Hematopoietic multipotent progenitor cell treated with erythropoietin and hydrocortisone succinate and interleukin-3 and kit ligand, for 15 days (in vitro differentiated cells): ENCODE measurements at regions not wholly inside any gene's neighbourhood (a gene's known extent, or its start where the extent isn't known, plus 50 kb on each side); places are given as distances from the start of the nearest gene placed in this dataset.
A peak's percentile ranks its signal among the peaks of the same experiment; 100 is the strongest.
"Not testable (repeated sequence)": the region's sequence is repeated elsewhere in the genome, so short reads cannot be mapped to it uniquely, and the experiment has no call there.

Experiments used
- DNase-seq: peaks from one replicate; pipeline ENCODE4 v3.0.0-alpha.2; 2015; ENCODE audit warnings: low spot score

DNA sequence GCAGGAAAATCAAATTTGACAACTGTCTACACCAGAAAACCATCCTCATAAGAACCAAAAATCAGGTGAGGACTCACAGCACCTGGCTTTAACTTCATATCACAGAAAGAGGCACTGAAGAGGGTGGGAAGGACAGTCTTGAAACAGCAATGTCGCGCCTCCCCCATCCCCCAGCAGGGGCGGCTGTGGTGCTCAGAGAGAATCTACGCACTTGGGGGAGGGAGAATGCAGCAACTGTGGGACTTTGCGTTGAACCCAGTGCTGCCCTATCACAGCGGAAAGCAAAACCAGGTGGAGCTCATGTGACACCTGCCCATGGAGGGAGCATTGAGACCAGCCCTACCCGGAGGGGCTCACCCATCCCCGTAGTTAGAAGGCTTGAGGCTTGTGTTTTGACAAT, 191.8 kb downstream of the MSX2 start:
- DNase-seq = no peak

DNA sequence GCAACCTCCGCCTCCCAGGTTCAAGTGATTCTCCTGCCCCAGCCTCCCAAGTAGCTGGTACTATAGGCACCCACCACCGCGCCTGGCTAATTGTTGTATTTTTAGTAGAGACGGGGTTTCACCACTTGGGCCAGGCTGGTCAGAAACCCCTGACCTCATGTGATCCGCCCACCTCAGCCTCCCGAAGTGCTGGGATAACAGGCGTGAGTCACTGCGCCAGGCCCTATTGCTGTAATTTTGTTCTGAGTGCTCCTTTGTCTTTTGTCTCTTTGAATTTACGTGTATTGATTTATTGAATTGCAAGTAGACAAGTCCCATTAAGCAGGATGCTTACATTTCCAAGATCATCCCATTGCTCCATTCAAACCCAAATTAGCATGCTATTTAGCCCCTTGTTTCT, 186.7 kb downstream of the MSX2 start:
- DNase-seq = no peak

DNA sequence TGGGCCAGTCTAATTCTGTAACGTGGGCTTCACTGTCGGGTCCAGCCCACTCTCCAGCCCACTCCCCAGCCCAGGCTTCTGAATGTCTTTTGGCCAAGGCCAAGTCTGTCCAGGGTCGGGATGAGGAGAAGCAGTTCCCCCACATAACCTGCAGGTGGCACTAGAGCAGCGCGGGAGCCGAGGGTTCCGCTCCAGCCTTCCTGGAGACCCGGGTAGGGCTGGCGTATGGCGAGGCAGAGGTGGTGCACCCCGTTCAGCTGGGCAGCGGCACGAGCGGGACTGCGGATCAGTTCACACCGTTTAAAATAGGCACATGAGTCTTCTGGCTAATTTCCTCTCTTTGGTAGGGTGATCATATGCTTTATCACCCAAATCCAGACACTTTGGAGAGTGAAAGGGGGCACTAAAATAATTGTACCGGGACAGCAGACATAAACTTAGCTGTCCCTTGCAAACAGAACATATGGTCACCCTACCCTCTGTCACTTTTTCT, 185.9 kb downstream of the MSX2 start:
- peak; percentile 31 for DNase-seq

DNA sequence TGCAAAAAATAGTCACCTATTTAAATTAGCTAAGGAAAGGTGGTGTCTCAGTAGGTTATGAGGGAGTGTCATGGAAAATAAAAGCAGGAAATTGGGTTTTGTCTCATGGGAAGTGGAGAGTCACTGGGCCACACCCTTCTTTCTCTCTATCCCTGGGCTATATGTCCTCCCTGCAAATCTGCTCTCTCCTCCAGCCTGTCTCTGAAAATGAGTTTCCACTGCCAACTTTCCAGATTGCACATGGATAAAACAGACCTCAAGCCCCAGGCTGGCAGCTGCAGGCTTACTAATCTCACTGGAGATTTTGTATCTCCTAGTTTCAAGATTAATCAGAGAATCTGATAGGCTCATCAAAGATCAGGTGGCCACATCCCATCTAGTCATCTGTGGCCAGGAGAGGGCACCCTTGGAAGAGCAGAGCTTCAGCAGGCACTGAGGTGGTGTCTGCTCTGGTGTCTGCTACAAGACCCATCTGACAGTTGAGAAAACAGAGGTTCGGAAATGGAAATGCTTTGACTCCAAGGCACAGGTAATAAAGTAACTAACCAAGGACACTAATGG, 178.9 kb downstream of the MSX2 start:
- DNase-seq = no peak

DNA sequence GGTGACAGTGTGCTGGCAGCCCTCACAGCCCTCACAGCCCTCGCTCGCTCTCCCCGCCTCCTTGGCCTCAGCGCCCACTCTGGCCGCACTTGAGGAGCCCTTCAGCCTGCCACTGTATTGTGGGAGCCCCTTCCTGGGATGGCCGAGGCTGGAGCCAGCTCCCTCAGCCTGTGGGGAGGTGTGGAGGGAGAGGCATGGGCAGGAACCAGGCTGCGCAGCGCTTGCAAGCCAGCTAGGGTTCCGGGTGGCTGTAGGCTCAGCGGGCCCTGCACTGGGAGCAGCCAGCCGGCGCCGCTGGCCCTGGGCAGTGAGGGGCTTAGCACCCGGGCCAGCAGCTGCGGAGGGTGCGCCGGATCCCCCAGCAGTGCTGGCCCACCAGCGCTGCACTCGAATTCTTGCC, 177.0 kb downstream of the MSX2 start:
- DNase-seq = no peak

DNA sequence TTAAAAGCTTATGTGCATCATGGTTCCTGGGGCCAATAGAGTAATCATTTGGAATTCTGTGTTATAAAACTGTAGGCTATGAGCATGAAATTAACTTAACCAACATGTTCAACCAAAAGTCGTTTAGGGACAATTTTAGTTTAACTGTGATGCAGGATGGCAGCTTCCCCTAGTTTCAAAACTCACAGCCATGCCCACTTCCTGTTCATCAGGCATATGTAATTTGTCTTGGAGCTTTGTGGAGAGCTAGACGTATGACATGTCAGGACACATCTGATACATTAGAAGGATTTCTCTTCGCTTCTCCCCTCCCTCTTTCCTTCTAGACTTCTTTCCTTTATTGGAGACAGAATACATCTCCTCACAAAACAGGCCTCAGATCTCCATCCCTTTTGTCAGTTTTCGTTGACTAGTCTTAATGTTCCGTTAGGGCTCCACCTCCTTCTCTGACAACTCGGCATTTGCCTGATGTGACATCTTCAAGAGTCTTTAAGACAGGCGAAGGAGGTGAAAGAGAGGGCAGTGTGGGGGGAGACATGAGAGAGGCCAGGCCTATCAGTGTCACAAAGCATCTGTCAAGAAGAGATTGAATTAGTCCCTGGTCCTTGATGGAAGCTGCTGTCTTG, 176.0 kb downstream of the MSX2 start:
- no peak for DNase-seq

DNA sequence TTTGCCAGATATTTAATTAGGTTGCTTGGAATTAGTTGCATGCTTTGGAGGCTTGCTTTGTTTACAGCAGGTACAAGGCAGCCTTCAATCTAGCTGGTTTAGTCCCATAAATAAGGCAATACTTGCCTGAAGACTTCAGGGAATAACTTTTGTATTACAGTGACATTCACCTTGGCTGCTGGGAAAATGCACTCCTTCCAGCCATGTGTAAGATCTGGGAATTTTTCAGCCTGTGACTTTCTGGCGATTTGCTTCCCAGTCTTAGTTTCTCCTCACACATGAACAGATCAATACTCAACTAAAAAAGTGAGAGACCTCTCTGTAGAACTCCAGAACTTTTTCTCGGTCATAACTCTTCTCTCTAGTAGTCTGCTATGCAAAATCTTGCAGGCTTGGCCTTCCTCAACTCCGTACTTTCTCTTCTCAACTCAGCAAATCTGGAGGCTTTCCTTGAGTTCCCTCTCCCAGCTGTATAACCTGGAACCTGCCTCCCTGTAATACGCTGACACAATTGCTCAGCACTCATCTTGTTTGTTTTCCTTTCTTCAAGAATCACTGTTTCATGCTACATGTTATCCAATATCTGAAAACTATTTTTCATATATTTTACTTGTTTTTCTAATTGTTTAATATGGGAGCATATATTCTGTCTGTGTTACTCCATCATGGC, 173.0 kb downstream of the MSX2 start:
- DNase-seq = no peak

DNA sequence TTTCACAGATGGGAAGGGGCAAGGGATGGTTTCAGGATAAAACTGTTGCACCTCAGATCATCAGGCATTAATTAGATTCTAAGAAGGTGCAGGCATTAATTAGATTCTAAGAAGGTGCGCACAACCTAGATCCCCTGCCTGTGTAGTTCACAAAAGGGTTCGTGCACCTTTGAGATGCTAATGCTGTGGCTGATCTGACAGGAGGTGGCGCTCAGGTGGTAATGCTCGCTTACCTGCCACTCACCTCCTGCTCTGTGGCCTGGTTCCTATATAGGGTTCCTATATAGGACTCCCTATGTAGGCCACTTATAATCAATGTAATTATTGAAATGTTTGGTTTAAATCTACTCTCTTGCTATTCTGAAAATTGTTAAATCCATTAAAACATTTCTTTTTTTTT, 171.0 kb downstream of the MSX2 start:
- DNase-seq = no peak

DNA sequence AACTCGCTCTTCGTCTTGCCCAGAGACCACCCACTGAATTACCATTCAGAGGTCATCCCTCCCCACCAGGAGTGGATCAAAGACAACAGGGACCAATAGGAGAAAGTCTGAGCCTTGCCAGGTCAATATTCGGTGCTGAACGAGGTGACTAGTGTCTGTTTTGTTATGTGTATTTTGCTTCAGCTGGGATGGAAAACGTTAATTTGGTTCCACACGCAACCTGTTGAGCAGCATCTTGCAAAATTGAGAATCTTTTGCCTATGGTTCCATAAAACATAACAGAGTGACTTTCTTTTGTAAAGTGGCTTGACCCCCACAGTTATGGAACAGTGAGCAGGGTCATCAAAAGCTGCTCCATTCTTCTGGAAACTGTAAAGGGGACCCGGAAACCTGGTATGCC, 168.4 kb downstream of the MSX2 start:
- no peak for DNase-seq

DNA sequence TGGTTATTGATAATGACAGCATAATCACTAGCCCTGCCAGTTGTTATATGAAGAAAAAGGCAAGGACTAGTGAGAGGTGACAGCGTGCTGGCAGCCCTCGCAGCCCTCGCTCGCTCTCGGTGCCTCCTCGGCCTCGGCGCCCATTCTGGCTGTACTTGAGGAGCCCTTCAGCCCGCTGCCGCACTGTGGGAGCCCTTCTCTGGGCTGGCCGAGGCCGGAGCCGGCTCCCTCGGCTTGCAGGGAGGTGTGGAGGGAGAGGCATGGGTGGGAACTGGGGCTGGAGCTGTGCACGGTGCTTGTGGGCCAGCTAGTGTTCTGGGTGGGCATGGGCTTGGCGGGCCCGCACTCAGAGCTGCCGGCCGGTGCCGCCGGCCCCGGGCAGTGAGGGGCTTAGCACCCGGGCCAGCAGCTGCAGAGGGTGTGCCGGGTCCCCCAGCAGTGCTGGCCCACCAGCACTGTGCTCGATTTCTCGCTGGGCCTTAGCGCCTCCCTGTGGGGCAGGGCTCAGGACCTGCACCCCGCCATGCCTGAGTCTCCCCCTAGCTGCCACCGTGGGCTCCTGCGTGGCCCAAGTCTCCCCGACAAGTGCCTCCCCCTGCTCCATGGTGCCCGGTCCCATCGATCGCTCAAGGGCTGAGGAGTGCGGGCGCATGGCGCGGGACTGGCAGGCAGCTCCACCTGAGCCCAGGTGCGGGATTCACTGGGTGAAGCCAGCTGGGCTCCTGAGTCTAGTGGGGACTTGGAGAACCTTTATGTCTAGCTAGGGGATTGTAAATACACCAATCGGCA, 156.2 kb downstream of the MSX2 start:
- not testable (repeated sequence) for DNase-seq

DNA sequence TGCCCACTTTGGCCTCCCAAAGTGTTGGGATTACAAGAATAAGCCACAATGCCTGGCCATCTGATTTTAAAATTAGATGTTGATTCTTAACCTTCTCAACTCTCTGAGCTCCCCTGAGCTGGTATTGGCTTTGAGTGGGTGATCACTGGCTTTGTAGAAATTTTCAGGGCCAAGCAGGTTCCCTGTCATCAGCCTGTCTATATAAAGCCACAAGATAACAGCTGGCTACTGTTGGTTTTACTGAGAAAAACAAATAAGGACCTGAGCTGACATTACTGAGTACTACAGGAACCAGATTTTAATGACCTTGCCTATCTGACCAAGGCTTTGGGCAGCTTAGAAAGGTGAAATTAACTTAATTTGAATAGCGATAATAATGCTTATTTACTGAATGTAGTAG, 153.6 kb downstream of the MSX2 start:
- DNase-seq = no peak

DNA sequence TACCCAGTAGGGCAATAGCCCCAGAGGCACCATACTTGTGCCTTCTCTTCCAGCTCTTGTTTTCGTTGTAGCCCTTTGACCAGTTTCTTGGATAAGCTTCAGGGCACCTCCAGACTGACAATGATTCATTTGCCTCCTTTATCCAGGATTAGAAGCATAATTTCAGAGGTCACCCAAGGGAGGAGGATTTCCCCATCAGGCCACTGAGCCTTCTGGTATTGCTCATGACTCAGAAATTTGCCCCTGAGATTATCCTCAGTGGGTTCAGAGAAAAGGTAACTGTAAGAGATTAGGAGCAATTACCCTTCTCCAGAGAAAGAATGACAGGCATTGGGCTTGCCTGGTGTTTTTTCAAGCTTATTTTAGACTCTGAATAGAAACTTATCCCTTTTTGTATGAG, 147.9 kb downstream of the MSX2 start:
- DNase-seq = no peak

DNA sequence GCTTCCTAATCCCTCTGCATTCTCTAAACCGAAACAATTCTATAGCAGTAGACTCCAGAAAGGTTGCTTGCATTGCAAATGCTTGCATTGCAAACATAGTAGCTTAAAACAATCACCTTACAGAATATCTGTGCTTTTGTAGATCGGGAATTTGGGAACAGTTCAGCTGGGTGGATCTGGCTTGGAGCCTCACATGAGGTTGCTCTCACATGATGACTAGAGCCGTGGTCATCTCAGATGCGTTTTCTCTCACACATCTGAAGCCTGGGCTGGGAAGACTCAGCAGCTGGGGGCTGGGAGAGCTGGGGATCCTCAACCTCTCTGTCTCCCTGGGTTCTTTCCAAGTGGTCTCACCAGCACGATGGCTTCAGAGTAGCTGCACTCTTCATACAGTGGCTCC, 127.8 kb downstream of the MSX2 start:
- no peak for DNase-seq

DNA sequence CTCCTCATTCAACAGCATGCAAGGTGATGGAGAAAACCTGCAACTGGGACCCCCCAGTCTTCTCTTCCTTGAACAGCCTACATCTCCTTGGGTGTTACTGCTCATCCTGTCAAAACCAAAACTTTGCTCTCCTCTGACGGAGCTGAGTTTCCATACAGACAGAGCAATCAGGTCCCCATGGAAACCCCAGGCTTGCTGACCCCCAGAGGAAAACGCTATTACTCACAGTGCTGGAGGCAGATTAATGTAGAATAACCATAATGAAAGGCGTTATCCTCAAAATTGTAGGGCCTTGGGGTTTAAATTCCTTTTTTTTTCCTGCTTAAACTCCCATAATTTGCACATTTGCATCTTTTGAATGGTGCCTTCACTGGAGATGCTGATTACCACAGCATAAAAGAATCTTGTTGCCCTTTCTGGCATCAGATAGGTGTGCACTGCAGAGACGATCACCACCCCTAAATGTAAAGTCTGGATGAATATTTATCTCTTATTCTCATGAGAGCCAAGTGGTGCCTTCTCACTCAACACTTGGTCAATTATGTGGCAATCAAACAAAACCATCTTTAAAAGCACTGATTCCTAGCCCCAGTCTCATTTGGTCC, 126.3 kb downstream of the MSX2 start:
- DNase-seq = no peak

DNA sequence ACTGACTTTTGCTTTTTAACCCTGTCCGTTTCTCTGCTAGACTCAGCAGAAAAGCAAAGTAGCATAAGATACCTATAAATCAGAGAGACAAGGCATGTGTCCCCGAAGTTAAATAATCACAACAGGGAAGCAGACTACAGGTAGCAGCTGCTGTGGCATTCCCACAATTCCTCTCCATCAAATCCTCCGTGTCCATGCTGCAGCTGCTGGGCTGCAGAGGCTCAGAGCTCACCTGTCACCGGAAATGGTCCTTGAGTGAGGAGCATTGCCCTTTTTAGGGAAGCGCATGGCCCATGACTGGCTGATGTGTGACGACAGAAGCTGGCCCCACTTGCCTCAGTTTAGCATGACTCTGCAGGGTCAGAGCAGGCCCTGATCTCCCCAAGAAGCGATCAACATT, 125.0 kb downstream of the MSX2 start:
- DNase-seq = no peak

DNA sequence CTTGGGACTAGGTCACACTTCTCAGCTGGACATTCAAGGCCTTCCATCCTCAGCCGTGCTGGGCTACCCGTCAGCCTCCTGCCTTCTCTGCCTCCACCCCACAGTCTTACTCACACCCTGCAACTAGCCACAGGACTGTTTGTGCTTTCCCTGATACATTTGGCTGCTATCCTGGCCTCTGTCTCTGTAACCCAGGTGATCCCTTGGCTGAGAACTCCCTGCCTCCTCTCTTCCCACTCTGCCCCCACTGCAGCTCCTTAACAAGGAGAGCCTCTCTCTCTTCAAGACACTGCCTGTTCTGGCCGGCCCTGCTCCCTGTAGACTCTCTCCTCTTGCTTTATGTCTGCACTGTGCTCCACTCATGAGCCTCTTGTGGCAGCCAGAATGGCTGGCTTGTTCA, 120.6 kb downstream of the MSX2 start:
- no peak for DNase-seq

DNA sequence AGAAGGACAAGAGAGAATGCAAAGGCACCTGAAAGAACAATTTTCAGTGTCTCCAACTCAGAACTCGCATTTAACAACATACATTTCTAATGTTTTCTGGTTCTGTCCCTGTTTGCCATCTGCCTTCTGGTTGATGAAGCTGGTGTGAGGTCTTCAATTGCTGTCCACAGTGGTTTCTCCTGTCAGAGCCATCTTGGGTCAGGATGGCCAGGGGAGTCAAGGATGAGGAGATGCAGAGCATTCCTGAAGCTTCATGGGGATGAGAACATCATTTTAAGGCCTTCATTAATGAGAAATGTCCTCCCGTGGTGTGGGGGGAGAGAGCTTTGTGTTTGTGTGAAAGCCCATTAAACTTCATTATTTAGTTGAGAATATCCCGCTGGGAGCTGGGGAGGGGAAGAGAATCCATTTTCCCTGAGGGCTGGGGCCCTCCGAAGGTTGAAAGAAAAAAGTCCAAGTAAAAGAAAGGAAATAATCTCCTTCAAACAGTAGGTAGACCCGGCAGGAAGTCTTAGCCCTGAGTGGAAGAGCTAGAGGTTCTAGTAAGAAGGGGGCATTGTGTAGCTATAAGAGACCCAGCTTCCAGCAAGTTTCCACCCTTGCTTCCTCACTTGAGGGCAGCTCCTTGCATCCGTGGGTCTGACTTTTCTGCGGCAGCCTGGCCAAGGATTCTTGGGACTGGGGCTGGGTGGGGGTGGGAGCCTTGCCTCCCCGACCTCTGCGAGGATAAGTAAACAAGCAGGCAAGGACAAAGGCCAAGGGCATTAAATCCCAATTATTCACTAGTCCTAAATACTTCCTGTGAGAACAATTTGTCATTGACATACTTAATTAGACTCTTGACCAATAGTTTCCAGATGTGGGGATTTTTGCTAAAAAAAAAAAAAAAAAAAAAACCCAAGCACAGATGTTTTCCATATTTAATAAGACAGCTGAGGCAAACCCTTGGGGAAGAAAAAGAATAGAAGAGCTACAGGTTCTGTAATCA, 119.2 kb downstream of the MSX2 start:
- DNase-seq = no peak

DNA sequence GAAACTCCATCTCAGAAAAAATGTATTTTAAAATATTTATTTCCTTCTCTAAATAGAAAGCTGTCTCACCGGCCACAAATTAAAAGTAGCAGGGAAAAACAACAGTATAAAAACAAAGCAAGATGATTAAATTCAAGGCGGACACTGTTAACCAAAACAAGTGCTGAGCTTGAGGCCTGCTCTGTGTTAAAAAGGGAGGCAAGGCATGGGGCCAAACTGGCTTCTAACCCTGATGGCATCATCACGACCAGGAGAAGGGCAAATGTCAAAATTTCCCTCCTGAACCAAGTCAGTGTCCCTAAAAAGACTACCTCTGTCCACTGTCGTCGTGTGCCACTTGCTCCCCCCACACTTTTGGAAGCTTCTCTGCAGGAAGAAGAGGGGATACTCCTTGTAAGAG, 116.1 kb downstream of the MSX2 start:
- DNase-seq = no peak

DNA sequence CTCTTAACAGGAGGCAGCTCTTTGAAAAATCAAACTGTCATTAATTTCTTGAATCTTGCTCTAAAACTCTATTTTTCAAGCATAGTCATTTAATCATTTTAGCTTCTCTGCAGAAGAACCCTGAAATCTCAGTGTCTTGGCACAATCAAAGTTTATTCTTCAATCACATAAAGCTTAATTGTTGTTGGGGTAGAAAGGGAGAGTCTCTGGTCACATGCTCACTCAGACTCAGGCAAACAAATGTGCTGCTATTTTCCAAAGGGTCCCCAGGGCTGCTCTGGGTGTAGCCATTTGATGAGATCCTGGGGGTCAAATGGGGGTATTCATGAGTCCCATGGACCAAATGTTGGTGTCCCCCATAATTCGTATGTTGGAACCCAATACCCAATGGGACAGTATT, 114.8 kb downstream of the MSX2 start:
- no peak for DNase-seq

DNA sequence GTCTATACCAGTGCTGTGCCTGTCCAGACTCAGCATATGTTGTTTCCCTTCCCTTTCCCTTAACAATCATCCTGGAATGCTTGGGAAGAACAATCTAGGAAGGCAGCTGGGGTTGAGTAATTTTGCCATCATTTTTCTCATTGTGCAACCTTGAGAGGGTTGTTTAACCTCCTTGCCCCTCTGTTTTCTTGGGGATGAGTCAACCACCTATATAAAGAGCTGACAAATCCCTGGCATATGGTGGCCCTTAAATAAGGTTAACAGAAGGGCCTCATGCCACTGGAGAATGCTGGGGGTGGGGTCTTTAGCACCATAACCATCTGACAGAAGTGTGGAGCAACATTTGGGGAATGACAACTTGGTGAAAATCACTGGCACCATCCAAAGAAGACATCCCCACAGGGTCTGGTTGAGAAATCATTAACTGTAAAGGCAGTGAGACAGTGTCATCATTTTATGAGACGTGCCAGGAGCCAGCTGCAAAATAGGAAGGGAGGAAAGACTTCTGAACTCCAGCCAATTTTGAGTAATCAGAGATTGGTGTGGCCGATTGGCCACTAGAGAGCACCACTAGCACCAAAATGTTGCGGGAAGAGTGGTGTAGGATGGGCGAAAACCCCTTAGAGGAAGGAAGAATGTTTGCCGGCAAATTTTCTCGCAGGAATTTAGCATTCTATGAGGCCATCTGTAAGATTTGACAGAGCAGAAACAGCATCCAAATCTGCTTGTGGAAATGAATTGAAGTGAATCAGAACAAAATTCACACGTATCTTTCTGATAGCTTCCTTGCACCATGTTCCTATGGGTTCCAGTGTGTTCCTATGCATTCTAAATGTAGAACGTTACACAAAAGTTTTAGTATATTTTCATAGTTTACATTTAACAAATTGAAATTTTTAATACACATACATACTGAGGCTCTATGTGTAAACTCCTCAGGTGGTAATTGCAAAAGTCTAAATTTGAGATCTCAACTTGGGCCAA, 113.8 kb downstream of the MSX2 start:
- no peak for DNase-seq
